Transverse colon (tissue), 3 donors: ENCODE measurements at regions not wholly inside any gene's neighbourhood (a gene's known extent, or its start where the extent isn't known, plus 50 kb on each side); places are given as distances from the start of the nearest gene placed in this dataset.

Experiments
- CTCF ChIP-seq, 5 experiments: fragments of 200-600 bp in 3 of 5; fragments of 450-650 bp in 2 of 5; sonication (generic) in 3 of 5; IDR thresholded peaks; 1 replicate in 2 of 5; 2 replicates in 3 of 5; pipeline ENCODE4 v1.5.1; 2016 to 2017; ENCODE audit warnings: antibody characterized with exemption in 5 of 5, inconsistent platforms in 3 of 5, mild to moderate bottlenecking in 2 of 5, moderate library complexity in 1 of 5
- POLR2A ChIP-seq: fragments of 450-650 bp; IDR thresholded peaks from one replicate; pipeline ENCODE4 v1.6.1; 2016; ENCODE audit warnings: antibody characterized with exemption, mild to moderate bottlenecking, moderate library complexity

- TF ChIP-seq CTCF (IDR thresholded peaks at IDR 0.05): no peak
- no peak for TF ChIP-seq POLR2A
Observed at GRCh38 chr10:10247585-10247984, 770.1 kb upstream of the CELF2 start.
